Astrocyte (in vitro differentiated cells and primary cell): ENCODE measurements at regions not wholly inside any gene's neighbourhood (a gene's known extent, or its start where the extent isn't known, plus 50 kb on each side); places are given as distances from the start of the nearest gene placed in this dataset.
"Not testable (repeated sequence)": the region's sequence is repeated elsewhere in the genome, so short reads cannot be mapped to it uniquely, and the experiment has no call there.

Experiments
- DNase-seq: peaks from one replicate; pipeline ENCODE4 v3.0.0-alpha.2; 2010; ENCODE audit warnings: low read depth
- FAIRE-seq: peaks from 2 replicates; lab custom pipeline; 2011; peaks lifted over from hg19 to GRCh38; lab: Jason Lieb, UNC
- H2AFZ ChIP-seq: 2 replicates; pipeline ENCODE4 v1.6.0; 2012; ENCODE audit warnings: low read depth, low read length, inconsistent platforms
- H3K27ac ChIP-seq: 2 replicates; pipeline ENCODE4 v1.5.1; 2011; ENCODE audit warnings: low read depth, low read length, inconsistent platforms
- H3K27me3 ChIP-seq: 2 replicates; pipeline ENCODE4 v1.6.0; 2011; ENCODE audit warnings: low read length, inconsistent platforms; ENCODE audit not compliant: insufficient read depth
- H3K36me3 ChIP-seq: 2 replicates; pipeline ENCODE4 v1.5.1; 2011; ENCODE audit warnings: low read length, inconsistent platforms; ENCODE audit not compliant: insufficient read depth
- H3K4me1 ChIP-seq: 2 replicates; pipeline ENCODE4 v1.5.1; 2011; ENCODE audit warnings: low read length, inconsistent platforms; ENCODE audit not compliant: insufficient read depth
- H3K4me2 ChIP-seq: 2 replicates; pipeline ENCODE4 v1.6.0; 2012; ENCODE audit warnings: low read length, inconsistent platforms
- H3K4me3 ChIP-seq: 2 replicates; pipeline ENCODE4 v1.5.1; 2011; ENCODE audit warnings: low read depth, mild to moderate bottlenecking, low read length, inconsistent platforms; ENCODE audit not compliant: insufficient read depth
- H3K79me2 ChIP-seq: 2 replicates; pipeline ENCODE4 v1.6.0; 2012; ENCODE audit warnings: mild to moderate bottlenecking, low read length, inconsistent platforms; ENCODE audit not compliant: insufficient read depth
- H3K9ac ChIP-seq: 2 replicates; pipeline ENCODE4 v1.6.0; 2012; ENCODE audit warnings: mild to moderate bottlenecking, low read length, inconsistent platforms
- H3K9me3 ChIP-seq: 2 replicates; pipeline ENCODE4 v1.5.1; 2012; ENCODE audit warnings: low read depth, mild to moderate bottlenecking, low read length, inconsistent platforms; ENCODE audit not compliant: insufficient read depth
- H4K20me1 ChIP-seq: 2 replicates; pipeline ENCODE4 v1.6.0; 2012; ENCODE audit warnings: low read length, inconsistent platforms; ENCODE audit not compliant: insufficient read depth
- H3K27ac Mint-ChIP-seq: one replicate; pipeline ENCODE4 v1.8.0; 2021; ENCODE audit warnings: mild to moderate bottlenecking, mixed read lengths; ENCODE audit not compliant: unreplicated experiment
- H3K27me3 Mint-ChIP-seq: one replicate; pipeline ENCODE4 v1.8.0; 2021; ENCODE audit warnings: low read depth, mixed read lengths; ENCODE audit not compliant: unreplicated experiment
- H3K36me3 Mint-ChIP-seq: one replicate; pipeline ENCODE4 v1.8.0; 2021; ENCODE audit warnings: low read depth, mixed read lengths; ENCODE audit not compliant: unreplicated experiment
- H3K4me1 Mint-ChIP-seq: one replicate; pipeline ENCODE4 v1.8.0; 2021; ENCODE audit warnings: low read depth, mixed read lengths; ENCODE audit not compliant: unreplicated experiment
- H3K4me3 Mint-ChIP-seq: one replicate; pipeline ENCODE4 v1.8.0; 2021; ENCODE audit warnings: mild to moderate bottlenecking, moderate library complexity, mixed read lengths; ENCODE audit not compliant: unreplicated experiment
- H3K9me3 Mint-ChIP-seq: one replicate; pipeline ENCODE4 v1.8.0; 2021; ENCODE audit warnings: mild to moderate bottlenecking, mixed read lengths; ENCODE audit not compliant: unreplicated experiment
- EZH2 ChIP-seq: IDR thresholded peaks from 2 replicates; pipeline ENCODE4 v1.6.1; 2012; ENCODE audit warnings: mild to moderate bottlenecking, low read length, inconsistent platforms; ENCODE audit not compliant: insufficient read depth
- TF ChIP-seq, protein P1 (sequence below): IDR thresholded peaks from 2 replicates; pipeline ENCODE4 v1.5.1; 2011; ENCODE audit warnings: low read depth, mild to moderate bottlenecking, inconsistent platforms, low read length, moderate library complexity; ENCODE audit not compliant: insufficient read depth

DNA sequence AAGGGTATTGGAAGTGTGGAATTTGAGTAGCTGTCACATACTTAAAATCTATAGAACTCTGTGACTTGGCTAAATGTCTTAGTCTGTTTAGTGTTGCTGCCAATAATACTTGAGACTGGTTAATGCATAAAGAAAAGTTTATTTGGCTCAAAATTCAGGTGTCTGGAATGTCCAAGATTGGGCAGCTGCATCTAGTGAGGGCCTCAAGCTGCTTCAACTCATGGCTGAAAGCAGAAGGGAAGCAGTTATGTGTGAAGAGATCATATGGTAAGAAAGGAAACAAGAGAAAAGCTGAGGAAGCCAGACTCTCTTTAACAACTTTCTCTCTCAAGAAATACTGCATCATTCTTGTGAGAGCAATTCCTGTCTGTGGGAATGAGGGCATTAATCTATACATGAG is 1043.3 kb upstream of the CDH6 start:
- Histone ChIP-seq H3K4me2 (no peak overlapping the region), H3K36me3 (no peaks in the 10 kb centered on the region), H2AFZ (no peak overlapping the region), H3K9me3 (no peaks in the 10 kb centered on the region), H3K9ac (no peak overlapping the region), H3K4me3 (no peak overlapping the region), H4K20me1 (no peaks in the 10 kb centered on the region), H3K4me1 (no peaks in the 10 kb centered on the region), H3K27me3 (no peaks in the 10 kb centered on the region), H3K27ac (no peak overlapping the region), H3K79me2 (no peaks in the 10 kb centered on the region)
- Mint-ChIP-seq H3K9me3 (peaks cover 2% of the 10 kb centered on the region), H3K27me3 (no peaks in the 10 kb centered on the region), H3K27ac (no peak overlapping the region), H3K4me3 (no peak overlapping the region), H3K4me1 (no peaks in the 10 kb centered on the region), H3K36me3 (no peaks in the 10 kb centered on the region)
- TF ChIP-seq, protein P1, sequence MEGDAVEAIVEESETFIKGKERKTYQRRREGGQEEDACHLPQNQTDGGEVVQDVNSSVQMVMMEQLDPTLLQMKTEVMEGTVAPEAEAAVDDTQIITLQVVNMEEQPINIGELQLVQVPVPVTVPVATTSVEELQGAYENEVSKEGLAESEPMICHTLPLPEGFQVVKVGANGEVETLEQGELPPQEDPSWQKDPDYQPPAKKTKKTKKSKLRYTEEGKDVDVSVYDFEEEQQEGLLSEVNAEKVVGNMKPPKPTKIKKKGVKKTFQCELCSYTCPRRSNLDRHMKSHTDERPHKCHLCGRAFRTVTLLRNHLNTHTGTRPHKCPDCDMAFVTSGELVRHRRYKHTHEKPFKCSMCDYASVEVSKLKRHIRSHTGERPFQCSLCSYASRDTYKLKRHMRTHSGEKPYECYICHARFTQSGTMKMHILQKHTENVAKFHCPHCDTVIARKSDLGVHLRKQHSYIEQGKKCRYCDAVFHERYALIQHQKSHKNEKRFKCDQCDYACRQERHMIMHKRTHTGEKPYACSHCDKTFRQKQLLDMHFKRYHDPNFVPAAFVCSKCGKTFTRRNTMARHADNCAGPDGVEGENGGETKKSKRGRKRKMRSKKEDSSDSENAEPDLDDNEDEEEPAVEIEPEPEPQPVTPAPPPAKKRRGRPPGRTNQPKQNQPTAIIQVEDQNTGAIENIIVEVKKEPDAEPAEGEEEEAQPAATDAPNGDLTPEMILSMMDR = no peak
- no peak for TF ChIP-seq EZH2
- no peak for DNase-seq
- FAIRE-seq = no peak

GRCh38 chr5:30149526-30149925 is 1044.0 kb upstream of the CDH6 start:
- no peaks in the 10 kb centered on the region for H3K4me1 Mint-ChIP-seq
- H3K4me2 ChIP-seq = no peak overlapping the region
- H4K20me1 ChIP-seq = no peaks in the 10 kb centered on the region
- no peak overlapping the region for H3K4me3 Mint-ChIP-seq
- H3K27ac ChIP-seq = no peak overlapping the region
- no peaks in the 10 kb centered on the region for H3K9me3 ChIP-seq
- no peaks in the 10 kb centered on the region for H3K36me3 ChIP-seq
- no peak for DNase-seq
- TF ChIP-seq EZH2 = no peak
- TF ChIP-seq, protein P1 = no peak
- no peaks in the 10 kb centered on the region for H3K36me3 Mint-ChIP-seq
- no peaks in the 10 kb centered on the region for H3K79me2 ChIP-seq
- no peak overlapping the region for H3K27ac Mint-ChIP-seq
- H3K27me3 ChIP-seq = no peaks in the 10 kb centered on the region
- H3K9ac ChIP-seq = no peak overlapping the region
- peaks cover 2% of the 10 kb centered on the region for H3K9me3 Mint-ChIP-seq
- no peaks in the 10 kb centered on the region for H3K4me1 ChIP-seq
- no peaks in the 10 kb centered on the region for H3K27me3 Mint-ChIP-seq
- no peak overlapping the region for H2AFZ ChIP-seq
- FAIRE-seq = no peak
- no peak overlapping the region for H3K4me3 ChIP-seq

DNA sequence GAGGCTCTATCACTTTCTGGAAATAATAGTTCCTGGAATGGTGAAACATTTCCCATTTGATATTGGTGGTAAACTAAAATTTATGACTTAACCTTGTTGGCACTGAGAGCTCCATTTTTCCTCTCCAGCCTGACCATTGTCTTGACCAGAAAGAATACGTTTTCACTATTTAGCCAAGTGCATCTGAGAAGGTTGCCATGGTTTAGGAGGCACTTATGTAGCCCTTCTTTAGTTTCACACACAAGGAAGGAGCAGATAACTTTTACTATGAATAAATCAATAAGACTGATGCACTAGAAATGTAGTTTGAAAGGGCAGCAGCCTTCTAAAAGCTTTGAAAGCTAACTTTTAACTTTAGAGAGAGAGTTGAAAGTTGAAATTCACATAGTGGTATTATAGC is 1045.5 kb upstream of the CDH6 start:
- no peaks in the 10 kb centered on the region for H3K9me3 ChIP-seq
- no peak overlapping the region for H3K4me2 ChIP-seq
- Mint-ChIP-seq H3K36me3 (no peaks in the 10 kb centered on the region), H3K4me1 (no peaks in the 10 kb centered on the region), H3K27me3 (no peaks in the 10 kb centered on the region), H3K27ac (no peak overlapping the region), H3K9me3 (peaks cover 2% of the 10 kb centered on the region), H3K4me3 (no peak overlapping the region)
- no peak for FAIRE-seq
- no peak overlapping the region for H3K9ac ChIP-seq
- no peak for TF ChIP-seq EZH2
- TF ChIP-seq, protein P1 = no peak
- H3K27me3 ChIP-seq = no peaks in the 10 kb centered on the region
- no peak overlapping the region for H2AFZ ChIP-seq
- no peaks in the 10 kb centered on the region for H4K20me1 ChIP-seq
- no peaks in the 10 kb centered on the region for H3K79me2 ChIP-seq
- H3K36me3 ChIP-seq = no peaks in the 10 kb centered on the region
- H3K27ac ChIP-seq = no peak overlapping the region
- H3K4me3 ChIP-seq = no peak overlapping the region
- no peaks in the 10 kb centered on the region for H3K4me1 ChIP-seq
- no peak for DNase-seq

DNA sequence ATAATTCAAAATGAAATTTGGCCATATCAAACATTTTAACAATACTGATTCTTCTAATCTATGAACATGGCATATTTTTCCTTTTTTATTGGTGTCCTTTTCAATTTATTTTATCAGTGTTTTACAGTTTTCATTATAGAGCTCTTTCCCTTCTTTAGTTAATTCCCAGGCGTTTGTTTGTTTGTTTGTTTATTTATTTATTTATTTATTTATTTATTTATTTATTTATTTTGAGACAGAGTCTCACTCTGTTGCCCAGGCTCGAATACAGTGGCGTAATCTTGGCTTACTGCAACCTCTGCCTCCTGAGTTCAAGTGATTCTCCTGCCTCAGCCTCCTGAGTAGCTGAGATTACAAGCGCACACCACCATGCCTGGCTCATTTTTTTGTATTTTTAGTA is 1049.4 kb upstream of the CDH6 start:
- not testable (repeated sequence) for H3K4me1 Mint-ChIP-seq, DNase-seq, H3K27ac Mint-ChIP-seq, H3K36me3 ChIP-seq, H3K4me2 ChIP-seq, H3K4me3 Mint-ChIP-seq, H3K9ac ChIP-seq, FAIRE-seq, H2AFZ ChIP-seq, H3K79me2 ChIP-seq, H3K9me3 Mint-ChIP-seq, H3K4me1 ChIP-seq, H3K4me3 ChIP-seq, H3K27me3 ChIP-seq, H3K27me3 Mint-ChIP-seq, H4K20me1 ChIP-seq, H3K27ac ChIP-seq, H3K36me3 Mint-ChIP-seq, H3K9me3 ChIP-seq
